GM12865 (cell line): ENCODE measurements at regions not wholly inside any gene's neighbourhood (a gene's known extent, or its start where the extent isn't known, plus 50 kb on each side); places are given as distances from the start of the nearest gene placed in this dataset.

Source experiments
- DNase-seq: peaks from one replicate; pipeline ENCODE4 v3.0.0; 2010; ENCODE audit warnings: low read depth
- H3K4me3 ChIP-seq: 2 replicates; pipeline ENCODE4 v1.5.1; 2011; ENCODE audit warnings: mild to moderate bottlenecking, low read depth, low read length, control low read depth
- CTCF ChIP-seq: IDR thresholded peaks from 2 replicates; pipeline ENCODE4 v1.5.1; 2011; ENCODE audit warnings: low read length, control low read depth, low read depth, inconsistent platforms; ENCODE audit not compliant: insufficient read depth; ENCODE audit errors: missing control alignments

- DNase-seq: no peak
- no peak for TF ChIP-seq CTCF
- no peak overlapping the region for H3K4me3 ChIP-seq
Observed at GRCh38 chr2:65868177-65868576, 435.8 kb upstream of the SPRED2 start.

GRCh38 chr2:65867446-65867845 lies 435.0 kb upstream of the SPRED2 start:
- TF ChIP-seq CTCF: no peak
- H3K4me3 ChIP-seq: no peak overlapping the region
- no peak for DNase-seq

- H3K4me3 ChIP-seq: no peak overlapping the region
- DNase-seq: no peak
- no peak for TF ChIP-seq CTCF
Observed at GRCh38 chr2:65866148-65866547, 433.7 kb upstream of the SPRED2 start.

- DNase-seq: no peak
- no peak for TF ChIP-seq CTCF
- H3K4me3 ChIP-seq: no peak overlapping the region
Observed at GRCh38 chr2:65864619-65865018, 432.2 kb upstream of the SPRED2 start.

GRCh38 chr2:65863713-65864112 lies 431.3 kb upstream of the SPRED2 start:
- no peak for DNase-seq
- H3K4me3 ChIP-seq: no peak overlapping the region
- TF ChIP-seq CTCF: no peak

- no peak for DNase-seq
- no peak overlapping the region for H3K4me3 ChIP-seq
- TF ChIP-seq CTCF: no peak
Observed at GRCh38 chr2:65856928-65857327, 424.5 kb upstream of the SPRED2 start.

- TF ChIP-seq CTCF: no peak
- DNase-seq: no peak
- H3K4me3 ChIP-seq: no peak overlapping the region
Observed at GRCh38 chr2:65856423-65856822, 424.0 kb upstream of the SPRED2 start.
